HG03457 (cell line): ENCODE measurements at regions not wholly inside any gene's neighbourhood (a gene's known extent, or its start where the extent isn't known, plus 50 kb on each side); places are given as distances from the start of the nearest gene placed in this dataset.
"Not testable (repeated sequence)": the region's sequence is repeated elsewhere in the genome, so short reads cannot be mapped to it uniquely, and the experiment has no call there.

Experiments used
- ATAC-seq: cut with Tn5 transposase; IDR thresholded peaks from one replicate; pipeline ENCODE4 v1.9.1; 2021; ENCODE audit warnings: moderate number of reproducible peaks; ENCODE audit not compliant: unreplicated experiment

GRCh38 chr3:87796137-87796842, 262.5 kb downstream of the CGGBP1 start:
- no peak for ATAC-seq

GRCh38 chr3:87795701-87796100, 263.1 kb downstream of the CGGBP1 start:
- ATAC-seq = no peak

GRCh38 chr3:87793337-87793877, 265.4 kb downstream of the CGGBP1 start:
- no peak for ATAC-seq

- ATAC-seq = no peak
Measured at GRCh38 chr3:87792534-87793336, 266.1 kb downstream of the CGGBP1 start, which contains the start of gene HTR1F. HTR1F (plus strand) TSS chr3:87792706.

- ATAC-seq = no peak
Measured at GRCh38 chr3:87792198-87792533, 266.6 kb downstream of the CGGBP1 start.

- no peak for ATAC-seq
Measured at GRCh38 chr3:87791248-87792027, 267.4 kb downstream of the CGGBP1 start.

GRCh38 chr3:87789049-87789448, 269.8 kb downstream of the CGGBP1 start:
- ATAC-seq = not testable (repeated sequence)

GRCh38 chr3:87788516-87788915, 270.3 kb downstream of the CGGBP1 start:
- no peak for ATAC-seq

GRCh38 chr3:87780811-87781210, 278.0 kb downstream of the CGGBP1 start:
- ATAC-seq = no peak

GRCh38 chr3:87778876-87779275, 279.9 kb downstream of the CGGBP1 start:
- ATAC-seq = no peak

GRCh38 chr3:87771337-87772192, 287.2 kb downstream of the CGGBP1 start:
- ATAC-seq = peak; percentile 95

GRCh38 chr3:87766721-87767120, 292.1 kb downstream of the CGGBP1 start:
- ATAC-seq = no peak

- no peak for ATAC-seq
Measured at GRCh38 chr3:87765256-87765655, 293.5 kb downstream of the CGGBP1 start.

- ATAC-seq = no peak
Measured at GRCh38 chr3:87761795-87762194, 297.0 kb downstream of the CGGBP1 start.

- ATAC-seq = no peak
Measured at GRCh38 chr3:87761341-87761740, 297.5 kb downstream of the CGGBP1 start.

- ATAC-seq = no peak
Measured at GRCh38 chr3:87756616-87757015, 302.2 kb downstream of the CGGBP1 start.

GRCh38 chr3:87755852-87756251, 303.0 kb downstream of the CGGBP1 start:
- no peak for ATAC-seq

GRCh38 chr3:87742250-87742649, 316.6 kb downstream of the CGGBP1 start:
- no peak for ATAC-seq

- ATAC-seq = not testable (repeated sequence)
Measured at GRCh38 chr3:87740894-87741293, 317.9 kb downstream of the CGGBP1 start.

- not testable (repeated sequence) for ATAC-seq
Measured at GRCh38 chr3:87737817-87738216, 321.0 kb downstream of the CGGBP1 start.
